ENCODE measurements at regions not wholly inside any gene's neighbourhood (a gene's known extent, or its start where the extent isn't known, plus 50 kb on each side); places are given as distances from the start of the nearest gene placed in this dataset.

GRCh38 chr13:26909477-26909876 lies 148.9 kb upstream of the GPR12 start:
- DNase-seq (ENCODE audit: low read depth): no peak
- no peak overlapping the region for H3K4me3 ChIP-seq (ENCODE audit: low read depth, low read length)

DNA sequence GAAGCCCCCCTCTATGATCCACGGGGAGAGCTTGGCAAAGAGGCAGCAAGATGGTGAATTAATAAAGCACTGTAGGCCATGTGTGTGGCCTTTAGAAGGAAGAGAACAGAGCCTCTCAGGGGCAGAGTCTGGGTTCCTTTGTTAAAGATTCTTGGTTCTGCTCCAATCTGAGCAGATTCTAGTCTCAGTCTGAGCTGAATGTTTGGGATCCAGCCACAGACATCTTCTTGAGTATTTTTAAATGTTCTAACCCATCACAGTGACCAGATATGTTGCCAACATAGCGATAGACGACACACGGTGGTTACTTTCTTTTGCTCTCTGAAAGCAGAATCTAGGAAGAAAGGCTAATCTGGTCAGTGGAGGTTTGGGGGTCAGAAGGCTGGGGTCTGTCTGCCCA lies 147.5 kb upstream of the GPR12 start:
- no peak overlapping the region for H3K4me3 ChIP-seq (ENCODE audit: low read depth, low read length)

GRCh38 chr13:26899202-26899601 lies 138.6 kb upstream of the GPR12 start:
- no peak for DNase-seq (ENCODE audit: low read depth)
- H3K4me3 ChIP-seq (ENCODE audit: low read depth, low read length): no peak overlapping the region

More for the DNA sequence above, 147.5 kb upstream of the GPR12 start:
- DNase-seq (ENCODE audit: low read depth): no peak

DNA sequence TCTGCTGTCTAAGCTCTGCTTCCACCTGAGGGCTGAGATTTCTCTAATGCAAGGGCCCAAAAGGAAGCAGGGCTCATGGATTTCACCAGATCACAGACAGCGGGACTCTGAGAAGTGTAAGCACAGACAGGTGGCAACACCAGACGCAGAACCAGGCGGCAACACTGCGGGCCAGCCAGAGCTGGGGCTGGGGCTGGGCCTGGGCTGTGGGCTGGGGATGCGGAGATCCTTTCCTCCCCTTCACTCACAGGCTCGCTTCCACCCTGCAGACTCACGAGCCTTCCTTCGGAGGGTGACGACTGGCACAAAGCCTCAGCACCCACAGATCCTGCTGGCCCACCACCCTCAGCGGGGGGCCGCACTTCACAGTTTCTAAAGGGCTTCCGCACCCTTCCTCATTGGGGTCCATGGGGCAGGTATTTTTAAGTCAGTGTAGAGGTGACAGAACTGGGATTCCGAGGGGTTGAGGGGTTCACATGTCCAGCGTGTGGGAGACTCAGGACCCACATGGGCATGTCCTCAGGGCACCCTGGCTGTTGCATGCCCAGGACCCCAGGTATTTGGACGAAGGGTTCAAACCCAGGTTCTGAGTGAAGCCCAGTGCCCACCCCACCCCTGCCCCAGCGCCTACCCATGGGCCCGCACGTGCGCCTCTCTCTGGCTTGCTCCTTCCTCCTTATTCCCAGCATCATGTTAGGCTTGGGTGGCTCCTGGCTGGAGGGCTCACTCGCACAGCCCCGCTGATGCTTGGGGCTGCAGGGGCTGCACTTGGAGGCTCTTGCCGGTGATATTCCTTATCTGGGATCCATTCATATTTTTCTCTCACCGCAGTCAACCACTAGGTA lies 137.3 kb upstream of the GPR12 start:
- no peak for DNase-seq (ENCODE audit: low read depth)
- H3K4me3 ChIP-seq (ENCODE audit: low read depth, low read length): no peak overlapping the region

GRCh38 chr13:26896986-26897668 lies 136.5 kb upstream of the GPR12 start:
- no peak overlapping the region for H3K4me3 ChIP-seq (ENCODE audit: low read depth, low read length)
- no peak for DNase-seq (ENCODE audit: low read depth)

DNA sequence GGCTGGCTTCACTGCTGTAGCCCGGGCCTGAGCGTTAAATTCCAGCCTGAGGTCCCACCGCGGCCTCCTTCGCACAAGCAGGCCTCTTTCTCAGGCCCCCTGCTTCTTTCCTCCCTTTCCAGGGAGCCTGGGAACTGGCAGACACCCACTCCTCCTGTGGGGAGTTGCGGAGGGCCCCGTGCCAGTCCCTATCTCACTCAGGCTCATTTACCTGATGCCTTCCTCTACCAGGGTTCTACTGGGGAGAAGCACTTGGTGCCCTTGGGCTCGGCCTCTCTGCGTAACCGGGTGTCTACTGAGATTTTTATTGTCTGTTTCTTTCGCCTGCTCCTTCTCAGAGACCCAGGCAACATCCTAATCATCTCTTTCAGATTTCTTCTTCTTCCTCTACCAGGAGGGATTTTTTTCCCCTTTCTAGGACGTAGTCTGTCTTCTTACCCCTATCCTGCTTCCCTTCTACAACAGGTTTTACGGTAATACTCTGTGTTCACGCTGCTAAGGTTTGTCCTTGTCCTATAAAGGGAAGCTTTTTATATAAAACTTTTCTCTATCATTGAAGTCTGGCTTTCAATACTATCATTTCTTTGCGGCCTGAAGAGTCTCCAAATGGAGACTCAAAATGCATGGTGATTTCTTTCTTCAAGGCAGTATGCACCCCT lies 135.4 kb upstream of the GPR12 start:
- no peak for DNase-seq (ENCODE audit: low read depth)

DNA sequence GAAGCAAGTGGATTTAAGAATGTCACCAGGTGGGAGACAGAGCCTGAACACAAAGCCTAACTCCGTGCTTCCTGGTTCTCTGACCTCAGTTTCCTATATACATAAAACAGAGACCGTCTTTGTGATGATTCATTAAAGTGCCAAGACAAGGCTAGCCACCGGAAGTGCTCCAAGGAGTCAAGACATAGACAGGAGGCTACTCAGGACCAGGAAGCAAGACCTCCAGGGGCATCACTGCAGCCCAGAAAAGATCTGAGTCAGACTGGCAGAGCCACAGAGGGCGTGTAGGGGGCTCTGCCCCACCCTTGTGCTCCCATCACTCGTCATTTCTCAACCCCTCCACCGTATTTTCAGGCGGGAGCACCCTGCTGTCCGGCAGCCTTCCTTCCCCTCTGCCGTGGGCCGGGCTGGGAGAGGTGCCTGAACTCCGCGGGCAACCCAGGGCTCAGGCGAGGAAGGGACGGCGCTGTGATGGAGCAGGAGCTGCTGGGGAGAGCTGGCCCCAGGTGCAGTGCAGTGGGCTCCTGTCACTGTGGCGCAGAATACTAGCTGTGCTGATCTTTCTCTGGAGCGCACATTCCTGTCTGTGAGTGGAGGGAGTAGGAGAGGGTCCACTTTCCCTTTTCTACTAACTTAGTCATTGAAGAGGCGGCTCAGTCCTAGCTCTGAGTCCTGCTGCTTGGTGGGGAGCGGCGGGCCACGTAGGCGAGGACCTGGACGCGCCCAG lies 134.7 kb upstream of the GPR12 start:
- no peak overlapping the region for H3K4me3 ChIP-seq (ENCODE audit: low read depth, low read length)
- DNase-seq (ENCODE audit: low read depth): no peak

More for the DNA sequence above, 135.4 kb upstream of the GPR12 start:
- no peak overlapping the region for H3K4me3 ChIP-seq (ENCODE audit: low read depth, low read length)

DNA sequence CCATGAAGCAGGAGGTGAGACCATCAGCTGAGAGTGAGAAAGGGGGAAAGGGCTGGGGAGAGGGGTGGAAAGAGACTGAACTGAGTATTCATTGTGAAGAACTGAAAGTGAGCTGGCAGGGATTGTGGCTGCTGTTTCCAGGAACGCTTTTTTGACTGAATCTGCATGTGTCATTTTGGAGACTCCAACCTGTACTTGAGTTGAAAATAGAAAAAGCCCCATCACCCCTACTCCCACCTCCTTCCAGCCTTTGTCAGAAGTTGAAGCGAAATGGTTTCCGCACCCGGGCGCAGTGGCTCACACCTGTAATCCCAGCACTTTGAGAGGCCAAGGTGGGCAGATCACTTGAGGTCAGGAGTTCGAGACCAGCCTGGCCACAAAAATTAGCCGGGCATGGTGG lies 128.0 kb upstream of the GPR12 start:
- DNase-seq (ENCODE audit: low read depth): no peak

GRCh38 chr13:26887594-26887993 lies 127.0 kb upstream of the GPR12 start:
- no peak overlapping the region for H3K4me3 ChIP-seq (ENCODE audit: low read depth, low read length)
- DNase-seq (ENCODE audit: low read depth): no peak

More for the DNA sequence above, 128.0 kb upstream of the GPR12 start:
- no peak overlapping the region for H3K4me3 ChIP-seq (ENCODE audit: low read depth, low read length)

DNA sequence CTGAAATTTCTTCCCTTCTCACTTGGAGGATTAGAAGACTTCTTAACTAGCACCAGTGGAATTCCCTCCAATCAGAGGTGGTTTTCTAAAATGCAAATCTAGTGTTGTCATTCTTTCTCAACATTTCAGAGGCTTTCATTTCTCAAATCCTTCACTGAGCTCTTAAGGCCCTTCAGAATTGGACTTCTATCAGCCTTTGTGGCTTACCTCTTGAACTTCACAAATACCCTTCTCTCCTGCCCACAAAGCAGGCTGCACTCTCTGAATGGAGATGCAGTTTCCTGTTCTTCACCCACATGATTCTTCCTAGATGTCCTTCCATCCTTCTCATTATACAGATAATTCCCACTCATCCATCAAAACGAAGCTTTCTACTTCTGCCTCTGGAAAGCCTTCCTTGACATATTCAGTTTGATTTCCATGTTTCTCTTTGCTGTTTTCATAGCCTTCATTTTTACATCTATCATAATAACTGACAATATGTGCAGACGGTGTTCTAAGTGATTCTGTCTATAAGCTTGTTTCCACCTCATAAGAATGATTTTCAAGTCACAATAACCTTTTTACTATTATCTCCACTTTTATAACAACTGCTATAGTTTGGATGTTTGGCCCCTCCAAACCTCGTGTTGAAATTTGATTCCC lies 123.1 kb upstream of the GPR12 start:
- no peak overlapping the region for H3K4me3 ChIP-seq (ENCODE audit: low read depth, low read length)
- no peak for DNase-seq (ENCODE audit: low read depth)

DNA sequence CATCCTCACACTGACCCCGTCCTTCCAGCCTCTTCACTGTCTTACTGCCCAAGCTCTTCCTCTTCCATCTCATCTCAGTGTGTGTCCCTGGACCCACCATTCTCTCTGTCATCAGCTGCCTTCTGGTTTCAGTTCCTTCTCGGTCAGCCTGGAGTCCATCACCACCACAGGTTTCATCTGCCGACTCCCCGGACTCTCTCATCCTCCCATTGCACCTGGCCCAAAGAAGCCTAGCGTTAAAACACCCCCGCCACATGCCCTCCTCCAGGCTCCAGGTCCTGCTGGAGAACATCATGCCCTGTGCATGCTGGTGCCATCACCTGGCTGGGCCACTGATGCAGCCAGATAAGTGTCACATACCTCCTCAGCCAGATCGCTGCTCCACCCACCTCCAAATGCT lies 122.1 kb upstream of the GPR12 start:
- no peak overlapping the region for H3K4me3 ChIP-seq (ENCODE audit: low read depth, low read length)
- no peak for DNase-seq (ENCODE audit: low read depth)

- no peak for DNase-seq (ENCODE audit: low read depth)
Observed at GRCh38 chr13:26881154-26881553, 120.6 kb upstream of the GPR12 start.

DNA sequence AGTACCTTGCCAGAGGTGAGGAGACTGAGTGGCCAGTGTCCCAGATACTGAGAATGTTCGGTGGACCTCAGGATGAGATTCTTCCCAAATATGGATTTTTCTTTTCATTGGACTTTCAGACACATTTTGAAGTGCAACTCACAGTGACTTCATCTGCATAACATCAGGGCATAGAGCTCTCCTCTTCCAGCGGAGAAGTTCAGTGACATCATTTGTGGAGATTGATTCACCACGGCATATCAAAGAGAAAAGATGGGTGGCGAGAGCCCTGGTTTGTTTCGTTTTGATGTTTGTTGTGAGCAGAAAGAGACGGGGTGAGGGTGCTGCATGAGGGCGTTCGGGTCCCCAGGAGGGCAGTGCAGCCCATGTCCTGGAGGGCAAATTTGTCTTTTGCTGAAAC lies 120.1 kb upstream of the GPR12 start:
- no peak for DNase-seq (ENCODE audit: low read depth)
- H3K4me3 ChIP-seq (ENCODE audit: low read depth, low read length): no peak overlapping the region

More at GRCh38 chr13:26881154-26881553, 120.6 kb upstream of the GPR12 start:
- no peak overlapping the region for H3K4me3 ChIP-seq (ENCODE audit: low read depth, low read length)

DNA sequence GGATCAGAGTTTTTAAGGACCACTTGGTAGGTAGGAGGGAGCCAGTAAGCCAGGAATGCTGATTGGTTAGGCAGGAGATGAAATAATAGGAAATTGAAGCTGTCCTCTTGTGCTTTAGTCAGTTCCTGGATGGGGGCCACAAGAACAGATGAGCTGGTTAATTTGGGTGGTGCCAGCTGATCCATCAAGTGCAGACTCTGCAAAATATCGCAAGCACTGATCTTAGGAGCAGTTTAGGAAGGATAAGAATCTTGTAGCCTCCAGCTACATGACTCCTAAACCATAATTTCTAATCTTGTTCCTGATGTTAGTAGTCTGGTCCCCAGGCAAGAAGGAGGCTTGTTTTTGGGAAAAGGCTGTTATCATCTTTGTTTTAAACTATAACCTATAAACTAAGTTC lies 117.9 kb upstream of the GPR12 start:
- H3K4me3 ChIP-seq (ENCODE audit: low read depth, low read length): no peak overlapping the region
- DNase-seq (ENCODE audit: low read depth): no peak

- no peak for DNase-seq (ENCODE audit: low read depth)
- no peak overlapping the region for H3K4me3 ChIP-seq (ENCODE audit: low read depth, low read length)
Observed at GRCh38 chr13:26873386-26873698, 112.8 kb upstream of the GPR12 start.

DNA sequence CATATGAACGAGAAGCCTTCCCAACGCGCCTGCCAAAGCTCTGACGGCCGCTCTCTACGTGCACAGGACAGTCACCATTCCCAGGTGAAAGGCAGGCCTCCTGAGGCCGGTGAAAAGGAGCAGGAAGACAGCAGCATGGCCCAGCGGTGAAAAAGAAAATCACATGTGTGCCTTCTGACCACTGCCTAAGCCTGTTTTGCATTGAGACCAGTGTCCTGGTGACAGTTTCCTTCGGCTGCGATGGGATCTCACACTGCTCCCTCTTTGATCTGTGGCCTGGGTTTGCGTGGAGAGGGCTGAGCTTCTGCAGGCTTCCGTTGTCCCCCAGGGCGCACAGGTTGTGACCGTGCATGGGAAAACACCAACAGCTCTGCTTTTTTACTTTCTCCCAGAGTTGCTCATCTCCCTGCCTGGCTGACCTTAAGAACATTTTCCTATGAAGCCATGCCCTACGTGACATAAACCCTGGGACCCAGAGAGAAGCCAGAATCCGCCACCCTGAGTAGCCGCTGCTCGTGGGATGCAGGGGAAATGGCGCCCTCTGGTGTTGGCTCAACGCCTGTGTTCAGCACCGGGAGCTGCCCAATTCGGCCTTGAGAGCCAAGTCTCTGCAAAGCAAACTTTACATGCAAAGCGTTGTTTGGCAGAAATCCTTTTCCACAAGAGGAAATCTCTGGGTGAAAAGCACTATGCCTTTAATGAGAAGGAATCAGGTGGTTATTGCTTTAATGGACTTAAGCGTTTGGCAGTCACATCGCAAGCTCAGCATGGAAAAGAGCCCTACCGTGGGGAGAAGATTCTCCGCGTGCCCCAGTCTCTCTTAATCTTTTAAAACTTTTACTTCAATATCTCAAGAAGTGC lies 112.2 kb upstream of the GPR12 start:
- no peak for DNase-seq (ENCODE audit: low read depth)

GRCh38 chr13:26867451-26868091 lies 107.0 kb upstream of the GPR12 start:
- H3K4me3 ChIP-seq (ENCODE audit: low read depth, low read length): no peak overlapping the region
- DNase-seq (ENCODE audit: low read depth): no peak

More for the DNA sequence above, 112.2 kb upstream of the GPR12 start:
- no peak overlapping the region for H3K4me3 ChIP-seq (ENCODE audit: low read depth, low read length)

- no peak overlapping the region for H3K4me3 ChIP-seq (ENCODE audit: low read depth, low read length)
- DNase-seq (ENCODE audit: low read depth): no peak
Observed at GRCh38 chr13:26864576-26864975, 104.0 kb upstream of the GPR12 start.
